SK-N-SH (cell line): ENCODE measurements at regions not wholly inside any gene's neighbourhood (a gene's known extent, or its start where the extent isn't known, plus 50 kb on each side); places are given as distances from the start of the nearest gene placed in this dataset.

Experiments used
- EP300 ChIP-seq, 2 experiments: IDR thresholded peaks; 2 replicates each; pipeline versions ENCODE4 v1.4.0 to v1.6.1; 2012; ENCODE audit warnings: borderline replicate concordance in 1 of 2, low read depth in 1 of 2, low read length in 1 of 2
- MXI1 ChIP-seq: IDR thresholded peaks from 2 replicates; pipeline ENCODE4 v1.6.1; 2012; ENCODE audit warnings: mild to moderate bottlenecking, low read depth, low read length, improper control_type of control experiment
- NFIC ChIP-seq: IDR thresholded peaks from 2 replicates; pipeline ENCODE4 v1.4.0; 2012; ENCODE audit warnings: borderline replicate concordance
- POLR2AphosphoS5 ChIP-seq: IDR thresholded peaks from 2 replicates; pipeline ENCODE4 v1.6.1; 2012; ENCODE audit warnings: low read depth, low read length
- RCOR1 ChIP-seq: fragments of 150-350 bp; IDR thresholded peaks from 2 replicates; pipeline ENCODE4 v1.6.1; 2017; ENCODE audit warnings: antibody characterized with exemption, low read length
- TAF1 ChIP-seq: IDR thresholded peaks from 2 replicates; pipeline ENCODE4 v1.6.1; 2012; ENCODE audit warnings: low read depth, mild to moderate bottlenecking, low read length, moderate library complexity, borderline replicate concordance
- TF ChIP-seq, protein P1 (sequence below): fragments of 200-600 bp; sonication (generic); IDR thresholded peaks from 2 replicates; pipeline ENCODE4 v1.6.1; 2017; ENCODE audit warnings: antibody characterized with exemption, mild to moderate bottlenecking, moderate library complexity
- TF ChIP-seq, protein P2 (sequence below): IDR thresholded peaks from 2 replicates; pipeline ENCODE4; 2012
- TF ChIP-seq, protein P3 (sequence below): IDR thresholded peaks from 2 replicates; pipeline ENCODE4 v1.6.1; 2012; ENCODE audit warnings: mild to moderate bottlenecking, low read depth, low read length, moderate library complexity
- TF ChIP-seq, protein P4 (sequence below): fragments of 150-350 bp; IDR thresholded peaks from 2 replicates; pipeline ENCODE4 v1.6.1; 2017; ENCODE audit warnings: antibody characterized with exemption, low read length, low read depth, borderline replicate concordance

GRCh38 chr3:185992831-185993374 is 55.1 kb upstream of the TRA2B start:
- no peak for TF ChIP-seq POLR2AphosphoS5
- TF ChIP-seq, protein P1, sequence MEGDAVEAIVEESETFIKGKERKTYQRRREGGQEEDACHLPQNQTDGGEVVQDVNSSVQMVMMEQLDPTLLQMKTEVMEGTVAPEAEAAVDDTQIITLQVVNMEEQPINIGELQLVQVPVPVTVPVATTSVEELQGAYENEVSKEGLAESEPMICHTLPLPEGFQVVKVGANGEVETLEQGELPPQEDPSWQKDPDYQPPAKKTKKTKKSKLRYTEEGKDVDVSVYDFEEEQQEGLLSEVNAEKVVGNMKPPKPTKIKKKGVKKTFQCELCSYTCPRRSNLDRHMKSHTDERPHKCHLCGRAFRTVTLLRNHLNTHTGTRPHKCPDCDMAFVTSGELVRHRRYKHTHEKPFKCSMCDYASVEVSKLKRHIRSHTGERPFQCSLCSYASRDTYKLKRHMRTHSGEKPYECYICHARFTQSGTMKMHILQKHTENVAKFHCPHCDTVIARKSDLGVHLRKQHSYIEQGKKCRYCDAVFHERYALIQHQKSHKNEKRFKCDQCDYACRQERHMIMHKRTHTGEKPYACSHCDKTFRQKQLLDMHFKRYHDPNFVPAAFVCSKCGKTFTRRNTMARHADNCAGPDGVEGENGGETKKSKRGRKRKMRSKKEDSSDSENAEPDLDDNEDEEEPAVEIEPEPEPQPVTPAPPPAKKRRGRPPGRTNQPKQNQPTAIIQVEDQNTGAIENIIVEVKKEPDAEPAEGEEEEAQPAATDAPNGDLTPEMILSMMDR = no peak
- no peak for TF ChIP-seq MXI1
- TF ChIP-seq, protein P2, sequence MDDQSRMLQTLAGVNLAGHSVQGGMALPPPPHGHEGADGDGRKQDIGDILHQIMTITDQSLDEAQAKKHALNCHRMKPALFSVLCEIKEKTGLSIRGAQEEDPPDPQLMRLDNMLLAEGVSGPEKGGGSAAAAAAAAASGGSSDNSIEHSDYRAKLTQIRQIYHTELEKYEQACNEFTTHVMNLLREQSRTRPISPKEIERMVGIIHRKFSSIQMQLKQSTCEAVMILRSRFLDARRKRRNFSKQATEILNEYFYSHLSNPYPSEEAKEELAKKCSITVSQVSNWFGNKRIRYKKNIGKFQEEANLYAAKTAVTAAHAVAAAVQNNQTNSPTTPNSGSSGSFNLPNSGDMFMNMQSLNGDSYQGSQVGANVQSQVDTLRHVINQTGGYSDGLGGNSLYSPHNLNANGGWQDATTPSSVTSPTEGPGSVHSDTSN = no peak
- TF ChIP-seq EP300 (IDR thresholded peaks at IDR 0.05; ENCODE audit: borderline replicate concordance in 1 of 2, low read depth in 1 of 2, low read length in 1 of 2) = no peak
- TF ChIP-seq NFIC = no peak
- no peak for TF ChIP-seq RCOR1
- TF ChIP-seq, protein P3, sequence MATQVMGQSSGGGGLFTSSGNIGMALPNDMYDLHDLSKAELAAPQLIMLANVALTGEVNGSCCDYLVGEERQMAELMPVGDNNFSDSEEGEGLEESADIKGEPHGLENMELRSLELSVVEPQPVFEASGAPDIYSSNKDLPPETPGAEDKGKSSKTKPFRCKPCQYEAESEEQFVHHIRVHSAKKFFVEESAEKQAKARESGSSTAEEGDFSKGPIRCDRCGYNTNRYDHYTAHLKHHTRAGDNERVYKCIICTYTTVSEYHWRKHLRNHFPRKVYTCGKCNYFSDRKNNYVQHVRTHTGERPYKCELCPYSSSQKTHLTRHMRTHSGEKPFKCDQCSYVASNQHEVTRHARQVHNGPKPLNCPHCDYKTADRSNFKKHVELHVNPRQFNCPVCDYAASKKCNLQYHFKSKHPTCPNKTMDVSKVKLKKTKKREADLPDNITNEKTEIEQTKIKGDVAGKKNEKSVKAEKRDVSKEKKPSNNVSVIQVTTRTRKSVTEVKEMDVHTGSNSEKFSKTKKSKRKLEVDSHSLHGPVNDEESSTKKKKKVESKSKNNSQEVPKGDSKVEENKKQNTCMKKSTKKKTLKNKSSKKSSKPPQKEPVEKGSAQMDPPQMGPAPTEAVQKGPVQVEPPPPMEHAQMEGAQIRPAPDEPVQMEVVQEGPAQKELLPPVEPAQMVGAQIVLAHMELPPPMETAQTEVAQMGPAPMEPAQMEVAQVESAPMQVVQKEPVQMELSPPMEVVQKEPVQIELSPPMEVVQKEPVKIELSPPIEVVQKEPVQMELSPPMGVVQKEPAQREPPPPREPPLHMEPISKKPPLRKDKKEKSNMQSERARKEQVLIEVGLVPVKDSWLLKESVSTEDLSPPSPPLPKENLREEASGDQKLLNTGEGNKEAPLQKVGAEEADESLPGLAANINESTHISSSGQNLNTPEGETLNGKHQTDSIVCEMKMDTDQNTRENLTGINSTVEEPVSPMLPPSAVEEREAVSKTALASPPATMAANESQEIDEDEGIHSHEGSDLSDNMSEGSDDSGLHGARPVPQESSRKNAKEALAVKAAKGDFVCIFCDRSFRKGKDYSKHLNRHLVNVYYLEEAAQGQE = no peak
- TF ChIP-seq TAF1 = no peak
- TF ChIP-seq, protein P4, sequence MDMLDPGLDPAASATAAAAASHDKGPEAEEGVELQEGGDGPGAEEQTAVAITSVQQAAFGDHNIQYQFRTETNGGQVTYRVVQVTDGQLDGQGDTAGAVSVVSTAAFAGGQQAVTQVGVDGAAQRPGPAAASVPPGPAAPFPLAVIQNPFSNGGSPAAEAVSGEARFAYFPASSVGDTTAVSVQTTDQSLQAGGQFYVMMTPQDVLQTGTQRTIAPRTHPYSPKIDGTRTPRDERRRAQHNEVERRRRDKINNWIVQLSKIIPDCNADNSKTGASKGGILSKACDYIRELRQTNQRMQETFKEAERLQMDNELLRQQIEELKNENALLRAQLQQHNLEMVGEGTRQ = no peak
